T-cell (primary cell): ENCODE measurements at regions not wholly inside any gene's neighbourhood (a gene's known extent, or its start where the extent isn't known, plus 50 kb on each side); places are given as distances from the start of the nearest gene placed in this dataset.

Experiments used
- ATAC-seq, 4 experiments: fragments of 200-7000 bp in 3 of 4; fragments of 150-1000 bp in 1 of 4; cut with Tn5 transposase; replicated peaks in 1 of 4; 1 replicate in 3 of 4; 2 replicates in 1 of 4; pipeline ENCODE4 v1.10.0; 2021; ENCODE audit warnings: moderate library complexity in 3 of 4, mild to moderate bottlenecking in 2 of 4, moderate number of reproducible peaks in 1 of 4
- CTCF ChIA-PET, 2 donors: fragments of 300-600 bp; sonication (Branson Sonifier 250); formaldehyde crosslinking; loops; one replicate each; lab custom pipeline; 2022; ENCODE audit warnings: antibody characterized with exemption in 2 of 2; lab: Charles Lee
- POLR2A ChIA-PET, 2 donors: fragments of 300-600 bp; sonication (Branson Sonifier 250); formaldehyde crosslinking; loops; one replicate each; lab custom pipeline; 2022; ENCODE audit warnings: antibody characterized with exemption in 2 of 2; lab: Charles Lee
- DNase-seq, 35 experiments: peaks; one replicate each; pipeline versions ENCODE4 v3.0.0 to v3.0.0-alpha.2; 2013 to 2023
- H3K27ac ChIP-seq: one replicate; pipeline ENCODE4 v1.5.1; 2013; ENCODE audit warnings: low read length
- H3K27me3 ChIP-seq, 2 experiments: replicated peaks in 1 of 2; 1 replicate in 1 of 2; 2 replicates in 1 of 2; pipeline versions ENCODE4 v1.6.1 to v1.7.0; 2013; ENCODE audit warnings: low read length in 1 of 2, mixed read lengths in 1 of 2; ENCODE audit not compliant: control insufficient read depth in 2 of 2, insufficient read depth in 2 of 2; ENCODE audit errors: extremely low read depth in 1 of 2
- H3K36me3 ChIP-seq, 2 donors: 1 replicate in 1 of 2; 2 replicates in 1 of 2; pipeline versions ENCODE4 v1.6.1 to v1.7.0; 2013; ENCODE audit warnings: low read length in 1 of 2; ENCODE audit not compliant: control insufficient read depth in 2 of 2, insufficient read depth in 1 of 2; ENCODE audit errors: extremely low read depth in 1 of 2
- H3K4me1 ChIP-seq, 2 experiments: 1 replicate in 1 of 2; 2 replicates in 1 of 2; pipeline versions ENCODE4 v1.6.1 to v1.7.0; 2013; ENCODE audit warnings: low read length in 2 of 2, mixed read lengths in 1 of 2; ENCODE audit not compliant: insufficient read depth in 2 of 2, control insufficient read depth in 1 of 2; ENCODE audit errors: extremely low read depth in 1 of 2
- H3K4me3 ChIP-seq, 2 donors: 1 replicate in 1 of 2; 2 replicates in 1 of 2; pipeline versions ENCODE4 v1.5.1 to v1.7.0; 2013; ENCODE audit warnings: mild to moderate bottlenecking in 2 of 2, low read length in 1 of 2, moderate library complexity in 1 of 2; ENCODE audit not compliant: control insufficient read depth in 1 of 2; ENCODE audit errors: extremely low read depth in 1 of 2
- H3K9me3 ChIP-seq: 2 replicates; pipeline ENCODE4 v1.7.0; 2013
- H3K27ac Mint-ChIP-seq, 2 donors: one replicate each; pipeline ENCODE4 v1.8.0; 2020 to 2021; ENCODE audit warnings: mild to moderate bottlenecking in 2 of 2, mixed read lengths in 2 of 2
- H3K27me3 Mint-ChIP-seq, 2 donors: one replicate each; pipeline ENCODE4 v1.8.0; 2021 to 2022; ENCODE audit warnings: mixed read lengths in 2 of 2
- H3K36me3 Mint-ChIP-seq: one replicate; pipeline ENCODE4 v1.8.0; 2021; ENCODE audit warnings: mixed read lengths
- H3K4me1 Mint-ChIP-seq, 3 donors: one replicate each; pipeline ENCODE4 v1.8.0; 2020 to 2022; ENCODE audit warnings: mixed read lengths in 3 of 3, mild to moderate bottlenecking in 1 of 3
- H3K4me3 Mint-ChIP-seq, 3 donors: one replicate each; pipeline ENCODE4 v1.8.0; 2020 to 2022; ENCODE audit warnings: mild to moderate bottlenecking in 3 of 3, mixed read lengths in 3 of 3, moderate library complexity in 3 of 3
- H3K9me3 Mint-ChIP-seq, 3 donors: one replicate each; pipeline ENCODE4 v1.8.0; 2020 to 2022; ENCODE audit warnings: mixed read lengths in 3 of 3
- WGBS: methylation state at CpG from one replicate; pipeline ENCODE4 v1.1.5; 2013; ENCODE audit warnings: missing lambda C conversion rate; ENCODE audit not compliant: insufficient coverage; 5-methylcytosine and 5-hydroxymethylcytosine counted together

GRCh38 chr4:157973297-157973696, 199.5 kb downstream of the GASK1B start:
- H3K27ac Mint-ChIP-seq = no peak overlapping the region
- no peak overlapping the region for H3K4me3 Mint-ChIP-seq
- H3K27me3 ChIP-seq = no peaks in the 10 kb centered on the region
- H3K27me3 Mint-ChIP-seq = peaks cover 0 to 2% of the 10 kb centered on the region in 2 donors
- ChIA-PET CTCF (no interaction called here), POLR2A (no interaction called here)
- H3K27ac ChIP-seq = no peak overlapping the region
- H3K9me3 ChIP-seq = no peaks in the 10 kb centered on the region
- H3K36me3 Mint-ChIP-seq = no peaks in the 10 kb centered on the region
- no peak for DNase-seq
- 100% methylated on average over 4 of the region's 5 CpGs for WGBS
- H3K4me3 ChIP-seq = no peak overlapping the region
- ATAC-seq = no peak
- H3K36me3 ChIP-seq = no peaks in the 10 kb centered on the region
- no peaks in the 10 kb centered on the region for H3K4me1 ChIP-seq
- H3K9me3 Mint-ChIP-seq = no peaks in the 10 kb centered on the region
- H3K4me1 Mint-ChIP-seq = no peaks in the 10 kb centered on the region

DNA sequence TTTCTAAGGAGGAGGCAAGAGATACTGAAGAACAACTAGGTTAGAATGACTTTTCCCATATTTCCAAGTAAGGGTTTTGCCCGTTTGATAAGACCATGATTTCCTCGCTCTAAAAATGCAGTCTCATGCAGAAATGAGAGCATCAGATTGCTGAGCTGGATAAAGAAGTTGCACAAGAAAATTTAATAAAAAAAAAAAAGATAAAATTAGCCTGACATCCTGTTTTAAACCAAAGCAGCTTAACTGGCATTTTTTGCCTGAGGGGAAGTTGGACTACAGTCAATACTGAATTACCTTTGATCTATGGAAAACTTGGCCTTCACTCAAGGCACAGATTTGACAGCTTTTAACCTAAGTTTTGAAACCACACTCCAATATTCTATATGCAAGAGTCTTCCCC, 208.4 kb downstream of the GASK1B start:
- no peak for DNase-seq
- Histone ChIP-seq H3K36me3 (no peaks in the 10 kb centered on the region), H3K4me1 (no peaks in the 10 kb centered on the region), H3K4me3 (no peak overlapping the region), H3K27ac (no peak overlapping the region), H3K27me3 (no peaks in the 10 kb centered on the region), H3K9me3 (no peaks in the 10 kb centered on the region)
- H3K9me3 Mint-ChIP-seq = no peaks in the 10 kb centered on the region
- no peaks in the 10 kb centered on the region for H3K4me1 Mint-ChIP-seq
- no peak overlapping the region for H3K27ac Mint-ChIP-seq
- ChIA-PET POLR2A (no interaction called here), CTCF (no interaction called here)
- H3K4me3 Mint-ChIP-seq = no peak overlapping the region
- no peaks in the 10 kb centered on the region for H3K27me3 Mint-ChIP-seq
- H3K36me3 Mint-ChIP-seq = no peaks in the 10 kb centered on the region
- no CpG with 5 or more reads among the region's 2 CpGs for WGBS
- no peak for ATAC-seq

DNA sequence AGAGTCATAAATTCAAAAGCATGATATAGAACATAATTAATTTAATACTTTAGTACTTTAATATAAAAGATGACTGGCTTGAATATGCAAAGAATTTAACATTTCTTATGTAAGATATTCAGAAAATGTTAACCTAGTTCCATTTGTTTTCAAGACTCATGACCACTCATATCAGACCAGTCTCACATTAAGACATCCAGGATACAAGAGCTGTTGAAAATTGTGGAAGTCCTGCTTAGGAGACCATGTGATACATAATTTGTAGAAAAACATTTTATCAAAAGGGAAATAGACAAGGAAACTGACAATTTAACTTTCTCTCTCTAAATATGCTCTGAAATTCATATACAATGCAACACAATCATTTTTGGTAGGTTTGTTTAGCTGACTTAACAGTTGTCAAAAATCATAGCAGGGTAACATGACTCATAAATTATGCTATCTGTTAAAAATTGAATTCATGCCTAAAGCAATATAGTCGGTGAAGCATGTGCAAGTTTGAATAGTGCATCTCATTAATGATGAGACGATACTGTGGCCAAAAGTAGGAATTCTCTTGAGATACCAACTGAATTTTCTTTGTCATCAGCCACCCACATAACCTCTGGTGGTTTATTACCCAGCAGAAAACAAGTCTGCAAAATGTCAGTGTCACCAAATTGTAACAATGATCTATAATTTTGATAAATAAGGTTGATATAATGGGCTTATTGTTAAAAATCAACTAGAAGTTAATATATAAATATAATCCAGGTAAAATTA, 211.4 kb downstream of the GASK1B start:
- H3K9me3 Mint-ChIP-seq = no peaks in the 10 kb centered on the region
- ChIA-PET POLR2A (no interaction called here), CTCF (no interaction called here)
- Histone ChIP-seq H3K9me3 (no peaks in the 10 kb centered on the region), H3K27me3 (no peaks in the 10 kb centered on the region), H3K4me1 (no peaks in the 10 kb centered on the region), H3K4me3 (no peak overlapping the region), H3K27ac (no peak overlapping the region), H3K36me3 (no peaks in the 10 kb centered on the region)
- ATAC-seq (no peak), DNase-seq (no peak)
- no peaks in the 10 kb centered on the region for H3K4me1 Mint-ChIP-seq
- no peak overlapping the region for H3K27ac Mint-ChIP-seq
- H3K27me3 Mint-ChIP-seq = no peaks in the 10 kb centered on the region
- H3K36me3 Mint-ChIP-seq = no peaks in the 10 kb centered on the region
- H3K4me3 Mint-ChIP-seq = no peak overlapping the region
- WGBS = no CpG with 5 or more reads among the region's 2 CpGs

- no peak overlapping the region for H3K4me3 Mint-ChIP-seq
- POLR2A ChIA-PET = interaction anchor here in 1 of 2 donors (0.6 kb wide), 1 partner anchor 10 kb away, joined by 6 read pairs; no protein-coding TSS in a partner anchor
- no peaks in the 10 kb centered on the region for H3K27me3 Mint-ChIP-seq
- Histone ChIP-seq H3K4me1 (no peaks in the 10 kb centered on the region), H3K36me3 (no peaks in the 10 kb centered on the region), H3K27me3 (no peaks in the 10 kb centered on the region), H3K4me3 (no peak overlapping the region), H3K9me3 (no peaks in the 10 kb centered on the region), H3K27ac (no peak overlapping the region)
- DNase-seq (no peak), ATAC-seq (no peak)
- H3K4me1 Mint-ChIP-seq = no peaks in the 10 kb centered on the region
- no peaks in the 10 kb centered on the region for H3K9me3 Mint-ChIP-seq
- no peak overlapping the region for H3K27ac Mint-ChIP-seq
- H3K36me3 Mint-ChIP-seq = no peaks in the 10 kb centered on the region
- CTCF ChIA-PET = no interaction called here
- no CpG with 5 or more reads among the region's 1 CpG for WGBS
Observed at GRCh38 chr4:157957905-157958304, 214.9 kb downstream of the GASK1B start.

- peaks cover 0 to 3% (median 0%) of the 10 kb centered on the region in 3 donors for H3K9me3 Mint-ChIP-seq
- Histone ChIP-seq H3K27me3 (no peaks in the 10 kb centered on the region), H3K9me3 (no peaks in the 10 kb centered on the region), H3K4me3 (no peak overlapping the region), H3K4me1 (no peaks in the 10 kb centered on the region), H3K36me3 (no peaks in the 10 kb centered on the region), H3K27ac (no peak overlapping the region)
- ChIA-PET POLR2A (no interaction called here), CTCF (no interaction called here)
- H3K4me1 Mint-ChIP-seq = no peaks in the 10 kb centered on the region
- no CpG with 5 or more reads among the region's 3 CpGs for WGBS
- H3K36me3 Mint-ChIP-seq = no peaks in the 10 kb centered on the region
- no peak overlapping the region for H3K27ac Mint-ChIP-seq
- ATAC-seq (no peak), DNase-seq (no peak)
- H3K27me3 Mint-ChIP-seq = no peaks in the 10 kb centered on the region
- H3K4me3 Mint-ChIP-seq = no peak overlapping the region
Observed at GRCh38 chr4:157942017-157942416, 230.8 kb downstream of the GASK1B start.

DNA sequence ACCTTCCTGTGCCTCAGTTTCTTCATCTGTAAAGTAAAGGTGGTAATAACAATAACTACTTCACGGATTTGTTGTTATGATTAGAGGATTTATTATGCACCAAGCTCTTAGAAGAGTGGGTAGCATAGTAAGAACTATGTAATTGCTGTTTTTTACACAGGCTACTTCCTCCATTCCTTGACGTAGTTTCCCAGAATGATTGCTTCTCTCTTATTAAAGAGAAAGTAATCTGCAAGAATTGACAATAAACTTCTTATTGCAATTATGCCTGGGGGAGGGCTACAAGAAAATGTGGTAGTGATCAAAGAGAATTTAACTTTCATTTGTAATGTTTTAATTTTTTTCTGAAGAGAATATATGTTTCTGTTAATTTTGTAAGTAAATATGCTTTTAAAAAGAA, 238.7 kb downstream of the GASK1B start:
- no peaks in the 10 kb centered on the region for H3K27me3 Mint-ChIP-seq
- Histone ChIP-seq H3K9me3 (no peaks in the 10 kb centered on the region), H3K4me1 (no peaks in the 10 kb centered on the region), H3K27me3 (no peaks in the 10 kb centered on the region), H3K27ac (no peak overlapping the region), H3K4me3 (no peak overlapping the region), H3K36me3 (no peaks in the 10 kb centered on the region)
- POLR2A ChIA-PET = no interaction called here
- no peaks in the 10 kb centered on the region for H3K36me3 Mint-ChIP-seq
- no peak overlapping the region for H3K4me3 Mint-ChIP-seq
- no peaks in the 10 kb centered on the region for H3K4me1 Mint-ChIP-seq
- DNase-seq = no peak
- no CpG with 5 or more reads among the region's 2 CpGs for WGBS
- H3K27ac Mint-ChIP-seq = no peak overlapping the region
- CTCF ChIA-PET = no interaction called here
- ATAC-seq = no peak
- H3K9me3 Mint-ChIP-seq = peaks cover 0 to 4% (median 0%) of the 10 kb centered on the region in 3 donors
